HepG2 (cell line): ENCODE measurements at regions not wholly inside any gene's neighbourhood (a gene's known extent, or its start where the extent isn't known, plus 50 kb on each side); places are given as distances from the start of the nearest gene placed in this dataset.

ENCODE experiments used
- ATAC-seq: fragments of 200-7000 bp; cut with Tn5 transposase; 3 replicates; pipeline ENCODE4 v1.9.1; 2020; ENCODE audit warnings: mild to moderate bottlenecking, moderate library complexity
- BruUV-seq: library from RNA; stranded (reverse); fragments of 400-500 nt; replicated peaks from 2 replicates; lab custom pipeline; 2021; lab: Mats Ljungman, UMichigan
- CTCF ChIA-PET: fragments of 300-600 bp; formaldehyde crosslinking; extraction: SDS; loops from one replicate; lab custom pipeline; 2021; ENCODE audit warnings: low total read pairs, inconsistent platforms, low intra/inter-chr PET ratio; lab: Yijun Ruan, JAX
- POLR2A ChIA-PET: fragments of 350-600 bp; sonication (Branson Sonifier 250); formaldehyde crosslinking; loops from one replicate; lab custom pipeline; 2020; ENCODE audit warnings: antibody characterized with exemption, inconsistent platforms; lab: Yijun Ruan, JAX
- DNase-seq: peaks from one replicate; pipeline ENCODE4 v3.0.0-alpha.2; 2015; ENCODE audit warnings: low spot score
- FAIRE-seq: peaks from 3 replicates; lab custom pipeline; 2011; peaks lifted over from hg19 to GRCh38; lab: Jason Lieb, UNC
- H2AFZ ChIP-seq: one replicate; pipeline ENCODE4 v1.6.1; 2011; ENCODE audit warnings: low read length, inconsistent platforms
- H3K27ac ChIP-seq: fragments of 300-600 bp; 3 replicates; pipeline ENCODE4 v1.8.0; 2011; ENCODE audit warnings: mixed run types, mild to moderate bottlenecking, mixed read lengths, low read length, inconsistent platforms; ENCODE audit not compliant: insufficient read depth; ENCODE audit errors: extremely low read length
- H3K27me3 ChIP-seq, 2 experiments: fragments of 200-600 bp in 1 of 2; 2 replicates in 1 of 2; 3 replicates in 1 of 2; pipeline versions ENCODE4 v1.6.0 to v1.8.0; 2011; ENCODE audit warnings: low read length in 2 of 2, mild to moderate bottlenecking in 2 of 2, moderate library complexity in 2 of 2, inconsistent platforms in 1 of 2; ENCODE audit not compliant: insufficient read depth in 2 of 2, control insufficient read depth in 1 of 2
- H3K36me3 ChIP-seq, 2 experiments: fragments of 200-600 bp in 1 of 2; replicated peaks in 1 of 2; 2 replicates in 1 of 2; 3 replicates in 1 of 2; pipeline versions ENCODE4 v1.5.1 to v1.8.0; 2011; ENCODE audit warnings: low read length in 2 of 2, inconsistent platforms in 1 of 2; ENCODE audit not compliant: insufficient read depth in 2 of 2, control insufficient read depth in 1 of 2
- H3K4me1 ChIP-seq: 2 replicates; pipeline ENCODE4 v1.5.1; 2012; ENCODE audit warnings: low read length, inconsistent platforms; ENCODE audit not compliant: insufficient read depth
- H3K4me2 ChIP-seq: 2 replicates; pipeline ENCODE4 v1.6.0; 2011; ENCODE audit warnings: low read depth, low read length, inconsistent platforms
- H3K4me3 ChIP-seq, 3 experiments: fragments of 200-600 bp in 1 of 3; sonication (generic), shearing (Covaris generic) in 1 of 3; replicated peaks in 1 of 3; 2 replicates each; pipeline ENCODE4 v1.5.1; 2011 to 2016; ENCODE audit warnings: low read length in 3 of 3, inconsistent platforms in 2 of 3, low read depth in 2 of 3, mild to moderate bottlenecking in 2 of 3, control low read depth in 1 of 3, mixed read lengths in 1 of 3; ENCODE audit not compliant: insufficient read depth in 1 of 3
- H3K79me2 ChIP-seq: one replicate; pipeline ENCODE4 v1.6.1; 2011; ENCODE audit warnings: low read length, inconsistent platforms; ENCODE audit not compliant: insufficient read depth
- H3K9ac ChIP-seq: 2 replicates; pipeline ENCODE4 v1.6.0; 2011; ENCODE audit warnings: mild to moderate bottlenecking, low read depth, low read length, inconsistent platforms; ENCODE audit not compliant: insufficient read depth
- H3K9me3 ChIP-seq: 2 replicates; pipeline ENCODE4 v1.5.1; 2012; ENCODE audit warnings: mild to moderate bottlenecking, low read length
- H4K20me1 ChIP-seq: 2 replicates; pipeline ENCODE4 v1.6.0; 2011; ENCODE audit warnings: inconsistent platforms, mild to moderate bottlenecking, low read length, moderate library complexity; ENCODE audit not compliant: insufficient read depth
- AKAP8 ChIP-seq: sonication (generic); formaldehyde crosslinking; IDR thresholded peaks from 2 replicates; pipeline ENCODE4 v1.5.1; 2020; ENCODE audit warnings: mild to moderate bottlenecking, missing genetic modification reagents
- BCL3 ChIP-seq: sonication (generic); formaldehyde crosslinking; IDR thresholded peaks from 2 replicates; pipeline ENCODE4 v1.5.1; 2020; ENCODE audit warnings: mild to moderate bottlenecking, missing genetic modification reagents, moderate library complexity
- CC2D1A ChIP-seq: sonication (generic); formaldehyde crosslinking; IDR thresholded peaks from 2 replicates; pipeline ENCODE4 v1.8.1; 2023; ENCODE audit warnings: mild to moderate bottlenecking, missing genetic modification reagents
- DNMT3B ChIP-seq: conservative IDR thresholded peaks from 2 replicates; pipeline ENCODE4 v1.6.1; 2016; ENCODE audit warnings: missing biosample characterization, control low read depth
- ETV5 ChIP-seq: IDR thresholded peaks from 2 replicates; pipeline ENCODE4 v1.6.1; 2018; ENCODE audit warnings: missing biosample characterization, missing genetic modification reagents, inconsistent platforms, borderline replicate concordance
- GFI1 ChIP-seq: sonication (generic); formaldehyde crosslinking; IDR thresholded peaks from 2 replicates; pipeline ENCODE4 v1.5.0; 2020; ENCODE audit warnings: missing genetic modification reagents, mild to moderate bottlenecking, borderline replicate concordance
- HDAC6 ChIP-seq: fragments of 200-600 bp; sonication (generic); IDR thresholded peaks from 2 replicates; pipeline ENCODE4 v1.7.0; 2017; ENCODE audit warnings: mild to moderate bottlenecking, antibody characterized with exemption, low read length, low read depth
- HMGA1 ChIP-seq: sonication (generic); formaldehyde crosslinking; conservative IDR thresholded peaks from 2 replicates; pipeline ENCODE4 v1.4.0; 2020; ENCODE audit warnings: missing genetic modification reagents
- HNRNPK ChIP-seq: fragments of 200-400 bp; formaldehyde crosslinking; IDR thresholded peaks from 2 replicates; pipeline ENCODE4 v1.6.1; 2018; ENCODE audit warnings: low read length, low read depth, moderate library complexity, mild to moderate bottlenecking; ENCODE audit not compliant: poor library complexity, severe bottlenecking
- MEF2D ChIP-seq: sonication (generic); formaldehyde crosslinking; IDR thresholded peaks from 2 replicates; pipeline ENCODE4 v1.5.1; 2020; ENCODE audit warnings: mild to moderate bottlenecking, missing genetic modification reagents
- NBN ChIP-seq: fragments of 450-650 bp; conservative IDR thresholded peaks from 2 replicates; pipeline ENCODE4 v1.6.1; 2017
- SNRNP70 ChIP-seq: fragments of 200-400 bp; formaldehyde crosslinking; IDR thresholded peaks from 2 replicates; pipeline ENCODE4 v1.6.1; 2017; ENCODE audit warnings: mild to moderate bottlenecking, low read depth, low read length, moderate library complexity
- SP2 ChIP-seq: sonication (generic); formaldehyde crosslinking; IDR thresholded peaks from 2 replicates; pipeline ENCODE4 v1.5.1; 2020; ENCODE audit warnings: mild to moderate bottlenecking, missing genetic modification reagents
- ZFP37 ChIP-seq: sonication (generic); formaldehyde crosslinking; IDR thresholded peaks from 2 replicates; pipeline ENCODE4 v1.4.0; 2020; ENCODE audit warnings: missing genetic modification reagents, borderline replicate concordance
- ZNF629 ChIP-seq: sonication (generic); formaldehyde crosslinking; conservative IDR thresholded peaks from 2 replicates; pipeline ENCODE4 v1.5.0; 2020; ENCODE audit warnings: missing genetic modification reagents
- ZNF691 ChIP-seq: sonication (generic); formaldehyde crosslinking; IDR thresholded peaks from 2 replicates; pipeline ENCODE4 v1.4.0; 2020; ENCODE audit warnings: missing genetic modification reagents, low read depth, mild to moderate bottlenecking, borderline replicate concordance
- WGBS: methylation state at CpG from one replicate; pipeline ENCODE4 v1.1.6; 2017; ENCODE audit warnings: low lambda C conversion rate; 5-methylcytosine and 5-hydroxymethylcytosine counted together
- in situ Hi-C: cut with HindIII; loops from 2 replicates; pipeline ENCODE4 v1.10.0; 2017; ENCODE audit warnings: low pct_unique_long_range_greater_than_20kb; ENCODE audit not compliant: extremely low pct_ligation_motif_present
- intact Hi-C: fragments of 100-400 bp; cut with micrococcal nuclease; formaldehyde crosslinking; loops from one replicate; pipeline ENCODE4 v1.10.0; 2022; ENCODE audit not compliant: unreplicated experiment

- H3K27me3 ChIP-seq, result no peaks in the 10 kb centered on the region
- CTCF ChIA-PET, result no interaction called here
- H3K9me3 ChIP-seq, result peaks cover 48% of the 10 kb centered on the region
- no peaks in the 10 kb centered on the region for H4K20me1 ChIP-seq
- no peak overlapping the region for H2AFZ ChIP-seq
- TF ChIP-seq ZNF691 (CRISPR knock-in tag) (no peak), HMGA1 (no peak), NBN (no peak), AKAP8 (no peak), HDAC6 (no peak), SP2 (CRISPR knock-in tag) (no peak), DNMT3B (no peak), GFI1 (CRISPR knock-in tag) (no peak), ETV5 (CRISPR knock-in tag) (no peak), BCL3 (CRISPR knock-in tag) (no peak), HNRNPK (no peak), ZNF629 (CRISPR knock-in tag) (no peak), CC2D1A (CRISPR knock-in tag) (no peak), SNRNP70 (no peak), MEF2D (no peak), ZFP37 (CRISPR knock-in tag) (no peak)
- H3K36me3 ChIP-seq, result no peaks in the 10 kb centered on the region
- H3K4me3 ChIP-seq, result no peak overlapping the region
- no peaks in the 10 kb centered on the region for H3K4me1 ChIP-seq
- H3K9ac ChIP-seq, result no peak overlapping the region
- 6% methylated on average over 4 of the region's 4 CpGs for WGBS
- no peak overlapping the region for H3K4me2 ChIP-seq
- in situ Hi-C loops (no loop called here), intact Hi-C loops (no loop called here)
- no peak overlapping the region for H3K27ac ChIP-seq
- BruUV-seq, result no TSS peak
- ATAC-seq, result no peak
- POLR2A ChIA-PET, result no interaction called here
- no peak for DNase-seq
- H3K79me2 ChIP-seq, result no peaks in the 10 kb centered on the region
- FAIRE-seq, result no peak
Measured at GRCh38 chr14:85214471-85214870, 315.5 kb upstream of the FLRT2 start.
